ENCODE measurements at regions not wholly inside any gene's neighbourhood (a gene's known extent, or its start where the extent isn't known, plus 50 kb on each side); places are given as distances from the start of the nearest gene placed in this dataset.

GRCh38 chr7:41910940-41911600 lies 208.2 kb upstream of the INHBA start:
- peak overlapping the region; percentile 52 for H3K27ac ChIP-seq (ENCODE audit: poor library complexity, severe bottlenecking)
- TF ChIP-seq CTCF (IDR thresholded peaks at IDR 0.05; ENCODE audit: poor library complexity, severe bottlenecking), result no peak
- DNase-seq (ENCODE audit: low spot score), result no peak

GRCh38 chr7:41907444-41907843 lies 204.6 kb upstream of the INHBA start:
- Histone ChIP-seq H3K27me3 (ENCODE audit: insufficient read depth, poor library complexity, severe bottlenecking) (no peaks in the 10 kb centered on the region), H3K4me3 (ENCODE audit: severe bottlenecking) (no peak overlapping the region), H3K4me1 (ENCODE audit: insufficient read depth, poor library complexity, severe bottlenecking) (peaks cover 6% of the 10 kb centered on the region), H3K27ac (ENCODE audit: poor library complexity, severe bottlenecking) (no peak overlapping the region), H3K9me3 (ENCODE audit: severe bottlenecking) (no peaks in the 10 kb centered on the region), H3K36me3 (ENCODE audit: low read depth) (no peaks in the 10 kb centered on the region)
- ATAC-seq (ENCODE audit: low read depth) (no peak), DNase-seq (ENCODE audit: low spot score) (no peak)
- TF ChIP-seq CTCF (IDR thresholded peaks at IDR 0.05; ENCODE audit: poor library complexity, severe bottlenecking), result no peak

More at GRCh38 chr7:41910940-41911600, 208.2 kb upstream of the INHBA start:
- Histone ChIP-seq H3K36me3 (ENCODE audit: low read depth) (no peaks in the 10 kb centered on the region), H3K9me3 (ENCODE audit: severe bottlenecking) (no peaks in the 10 kb centered on the region), H3K4me3 (ENCODE audit: severe bottlenecking) (no peak overlapping the region), H3K4me1 (ENCODE audit: insufficient read depth, poor library complexity, severe bottlenecking) (peaks cover 25% of the 10 kb centered on the region), H3K27me3 (ENCODE audit: insufficient read depth, poor library complexity, severe bottlenecking) (no peaks in the 10 kb centered on the region)
- no peak for ATAC-seq (ENCODE audit: low read depth)

GRCh38 chr7:41900532-41900931 lies 197.6 kb upstream of the INHBA start:
- ATAC-seq (ENCODE audit: low read depth) (no peak; the same call in 2 of the 3 replicates), DNase-seq (ENCODE audit: low spot score) (no peak)
- no peaks in the 10 kb centered on the region for H3K27me3 ChIP-seq (ENCODE audit: insufficient read depth, poor library complexity, severe bottlenecking)
- H3K27ac ChIP-seq (ENCODE audit: poor library complexity, severe bottlenecking), result no peak overlapping the region
- TF ChIP-seq CTCF (IDR thresholded peaks at IDR 0.05; ENCODE audit: poor library complexity, severe bottlenecking), result no peak
- H3K4me1 ChIP-seq (ENCODE audit: insufficient read depth, poor library complexity, severe bottlenecking), result peaks cover 3% of the 10 kb centered on the region
- H3K9me3 ChIP-seq (ENCODE audit: severe bottlenecking), result no peaks in the 10 kb centered on the region
- H3K4me3 ChIP-seq (ENCODE audit: severe bottlenecking), result no peak overlapping the region
- no peaks in the 10 kb centered on the region for H3K36me3 ChIP-seq (ENCODE audit: low read depth)

GRCh38 chr7:41899823-41900433 lies 197.0 kb upstream of the INHBA start:
- no peak for TF ChIP-seq CTCF (IDR thresholded peaks at IDR 0.05; ENCODE audit: poor library complexity, severe bottlenecking)
- Histone ChIP-seq H3K27me3 (ENCODE audit: insufficient read depth, poor library complexity, severe bottlenecking) (no peaks in the 10 kb centered on the region), H3K9me3 (ENCODE audit: severe bottlenecking) (no peaks in the 10 kb centered on the region), H3K4me3 (ENCODE audit: severe bottlenecking) (no peak overlapping the region), H3K27ac (ENCODE audit: poor library complexity, severe bottlenecking) (no peak overlapping the region), H3K4me1 (ENCODE audit: insufficient read depth, poor library complexity, severe bottlenecking) (peaks cover 3% of the 10 kb centered on the region), H3K36me3 (ENCODE audit: low read depth) (no peaks in the 10 kb centered on the region)
- no peak for DNase-seq (ENCODE audit: low spot score)
- no peak for ATAC-seq (ENCODE audit: low read depth)

GRCh38 chr7:41893656-41894055 lies 190.8 kb upstream of the INHBA start:
- H3K36me3 ChIP-seq (ENCODE audit: low read depth), result no peaks in the 10 kb centered on the region
- no peak for TF ChIP-seq CTCF (IDR thresholded peaks at IDR 0.05; ENCODE audit: poor library complexity, severe bottlenecking)
- no peak overlapping the region for H3K4me3 ChIP-seq (ENCODE audit: severe bottlenecking)
- H3K27ac ChIP-seq (ENCODE audit: poor library complexity, severe bottlenecking), result no peak overlapping the region
- no peak for DNase-seq (ENCODE audit: low spot score)
- no peaks in the 10 kb centered on the region for H3K9me3 ChIP-seq (ENCODE audit: severe bottlenecking)
- no peaks in the 10 kb centered on the region for H3K27me3 ChIP-seq (ENCODE audit: insufficient read depth, poor library complexity, severe bottlenecking)
- ATAC-seq (ENCODE audit: low read depth), result no peak
- H3K4me1 ChIP-seq (ENCODE audit: insufficient read depth, poor library complexity, severe bottlenecking), result no peaks in the 10 kb centered on the region
